NOMO-1 treated with dmso at 0.1 percent for 144 hours (cell line): ENCODE measurements at regions not wholly inside any gene's neighbourhood (a gene's known extent, or its start where the extent isn't known, plus 50 kb on each side); places are given as distances from the start of the nearest gene placed in this dataset.
"Not testable (repeated sequence)": the region's sequence is repeated elsewhere in the genome, so short reads cannot be mapped to it uniquely, and the experiment has no call there.

Experiments used
- DNase-seq: peaks from one replicate; lab custom pipeline; 2025; ENCODE audit not compliant: unreplicated experiment; lab: John Stamatoyannopoulos, UW

GRCh38 chr3:184474897-184475296 lies 86.7 kb upstream of the EPHB3 start:
- no peak for DNase-seq

GRCh38 chr3:184477940-184478339 lies 83.6 kb upstream of the EPHB3 start:
- DNase-seq, result no peak

- DNase-seq, result no peak
Measured at GRCh38 chr3:184479426-184480126, 82.0 kb upstream of the EPHB3 start.

- no peak for DNase-seq
Measured at GRCh38 chr3:184480831-184481230, 80.8 kb upstream of the EPHB3 start.

GRCh38 chr3:184481984-184482671 lies 79.5 kb upstream of the EPHB3 start:
- DNase-seq, result no peak

GRCh38 chr3:184485241-184485640 lies 76.3 kb upstream of the EPHB3 start:
- DNase-seq, result no peak

- DNase-seq, result no peak
Measured at GRCh38 chr3:184485906-184486305, 75.7 kb upstream of the EPHB3 start.

- no peak for DNase-seq
Measured at GRCh38 chr3:184486614-184487013, 75.0 kb upstream of the EPHB3 start.

- DNase-seq, result no peak
Measured at GRCh38 chr3:184488577-184488976, 73.0 kb upstream of the EPHB3 start.

GRCh38 chr3:184489268-184489841 lies 72.2 kb upstream of the EPHB3 start:
- DNase-seq, result no peak

- DNase-seq, result no peak
Measured at GRCh38 chr3:184491011-184491576, 70.5 kb upstream of the EPHB3 start.

- peak; percentile 92 for DNase-seq
Measured at GRCh38 chr3:184491867-184492615, 69.5 kb upstream of the EPHB3 start.

- DNase-seq, result no peak
Measured at GRCh38 chr3:184496933-184497332, 64.7 kb upstream of the EPHB3 start.

GRCh38 chr3:184497804-184498203 lies 63.8 kb upstream of the EPHB3 start:
- DNase-seq, result no peak

GRCh38 chr3:184498986-184499606 lies 62.5 kb upstream of the EPHB3 start:
- DNase-seq, result peak; percentile 65

GRCh38 chr3:184500344-184500923 lies 61.2 kb upstream of the EPHB3 start:
- DNase-seq, result no peak

- DNase-seq, result no peak
Measured at GRCh38 chr3:184502123-184502667, 59.4 kb upstream of the EPHB3 start.

GRCh38 chr3:184502841-184503240 lies 58.7 kb upstream of the EPHB3 start:
- not testable (repeated sequence) for DNase-seq

- DNase-seq, result no peak
Measured at GRCh38 chr3:184503647-184504046, 57.9 kb upstream of the EPHB3 start.
